SK-N-SH (cell line): ENCODE measurements at regions not wholly inside any gene's neighbourhood (a gene's known extent, or its start where the extent isn't known, plus 50 kb on each side); places are given as distances from the start of the nearest gene placed in this dataset.

ENCODE experiments used
- CTCF ChIA-PET: fragments of 300-600, 350-600 bp; formaldehyde crosslinking; extraction: SDS; loops from one replicate; lab custom pipeline; 2021; lab: Yijun Ruan, JAX
- POLR2A ChIA-PET: fragments of 350-600 bp; sonication (Branson Sonifier 250); formaldehyde crosslinking; extraction: SDS; loops from one replicate; lab custom pipeline; 2020; ENCODE audit warnings: antibody characterized with exemption, inconsistent platforms; lab: Yijun Ruan, JAX
- DNase-seq: peaks from one replicate; pipeline ENCODE4 v3.0.0; 2012
- H2AFZ ChIP-seq: fragments of 200-600 bp; sonication (generic); 2 replicates; pipeline ENCODE4 v1.8.1; 2016; ENCODE audit warnings: antibody characterized with exemption, mild to moderate bottlenecking, low read depth
- H3F3A ChIP-seq: fragments of 200-600 bp; sonication (generic); replicated peaks from 2 replicates; pipeline ENCODE3; 2016; ENCODE audit warnings: antibody characterized with exemption, mild to moderate bottlenecking; ENCODE audit not compliant: insufficient read depth
- H3K27ac ChIP-seq, 2 experiments: fragments of 200-500 bp in 1 of 2; fragments of 200-600 bp in 1 of 2; sonication (Bioruptor generic) in 1 of 2; sonication (generic), shearing (Covaris generic) in 1 of 2; 2 replicates each; pipeline versions ENCODE4 v1.5.1 to v1.6.1; 2014 to 2016; ENCODE audit warnings: low read depth in 2 of 2, inconsistent platforms in 1 of 2, low read length in 1 of 2, mild to moderate bottlenecking in 1 of 2, mixed read lengths in 1 of 2
- H3K27me3 ChIP-seq: fragments of 200-600 bp; sonication (generic), shearing (Covaris generic); 2 replicates; pipeline ENCODE4 v1.6.1; 2016; ENCODE audit warnings: mixed run types; ENCODE audit not compliant: insufficient read depth
- H3K36me3 ChIP-seq, 2 experiments: fragments of 200-500 bp in 1 of 2; fragments of 200-600 bp in 1 of 2; sonication (Bioruptor generic) in 1 of 2; sonication (generic) in 1 of 2; replicated peaks in 1 of 2; 2 replicates each; pipeline versions ENCODE3 to v1.5.1; 2014 to 2016; ENCODE audit warnings: low read length in 1 of 2, mild to moderate bottlenecking in 1 of 2; ENCODE audit not compliant: insufficient read depth in 2 of 2, control insufficient read depth in 1 of 2
- H3K4me1 ChIP-seq, 2 experiments: fragments of 200-500 bp in 1 of 2; fragments of 200-600 bp in 1 of 2; sonication (Bioruptor generic) in 1 of 2; sonication (generic), shearing (Covaris generic) in 1 of 2; 2 replicates each; pipeline versions ENCODE4 v1.5.1 to v1.6.1; 2014 to 2016; ENCODE audit warnings: low read depth in 1 of 2, low read length in 1 of 2, mixed run types in 1 of 2; ENCODE audit not compliant: insufficient read depth in 2 of 2, control insufficient read depth in 1 of 2
- H3K4me2 ChIP-seq: fragments of 200-600 bp; sonication (generic), shearing (Covaris generic); 2 replicates; pipeline ENCODE4 v1.6.1; 2017; ENCODE audit warnings: mixed run types
- H3K4me3 ChIP-seq, 2 experiments: fragments of 200-500 bp in 1 of 2; fragments of 200-600 bp in 1 of 2; sonication (Bioruptor generic) in 1 of 2; sonication (generic), shearing (Covaris generic) in 1 of 2; 2 replicates each; pipeline versions ENCODE4 v1.5.1 to v1.8.1; 2014 to 2016; ENCODE audit warnings: low read depth in 2 of 2, inconsistent platforms in 1 of 2, low read length in 1 of 2, mild to moderate bottlenecking in 1 of 2, mixed read lengths in 1 of 2, moderate library complexity in 1 of 2
- H3K79me2 ChIP-seq: fragments of 200-600 bp; sonication (generic); 2 replicates; pipeline ENCODE4 v1.8.1; 2017; ENCODE audit warnings: mild to moderate bottlenecking; ENCODE audit not compliant: insufficient read depth
- H3K9ac ChIP-seq: fragments of 200-600 bp; sonication (generic); 2 replicates; pipeline ENCODE4 v1.6.1; 2017; ENCODE audit warnings: mixed run types
- H3K9me2 ChIP-seq: fragments of 200-600 bp; sonication (generic); 2 replicates; pipeline ENCODE4 v1.6.1; 2017; ENCODE audit warnings: mixed run types
- H3K9me3 ChIP-seq: fragments of 200-600 bp; sonication (generic); 2 replicates; pipeline ENCODE4 v1.6.1; 2017; ENCODE audit warnings: mixed run types, mild to moderate bottlenecking, moderate library complexity
- H4K20me1 ChIP-seq: fragments of 200-600 bp; sonication (generic); 2 replicates; pipeline ENCODE4 v1.6.1; 2017; ENCODE audit warnings: mild to moderate bottlenecking, mixed run types; ENCODE audit not compliant: insufficient read depth
- EP300 ChIP-seq, 2 experiments: IDR thresholded peaks; 2 replicates each; pipeline versions ENCODE4 v1.4.0 to v1.6.1; 2012; ENCODE audit warnings: borderline replicate concordance in 1 of 2, low read depth in 1 of 2, low read length in 1 of 2
- EZH2phosphoT487 ChIP-seq: fragments of 200-600 bp; sonication (generic); IDR thresholded peaks from 2 replicates; pipeline ENCODE4 v1.6.1; 2017; ENCODE audit warnings: low read depth, mixed run types, mild to moderate bottlenecking, antibody characterized with exemption, moderate library complexity, borderline replicate concordance
- JUND ChIP-seq: IDR thresholded peaks from 2 replicates; pipeline ENCODE4 v1.4.0; 2012
- MXI1 ChIP-seq: IDR thresholded peaks from 2 replicates; pipeline ENCODE4 v1.6.1; 2012; ENCODE audit warnings: mild to moderate bottlenecking, low read depth, low read length, improper control_type of control experiment
- NFIC ChIP-seq: IDR thresholded peaks from 2 replicates; pipeline ENCODE4 v1.4.0; 2012; ENCODE audit warnings: borderline replicate concordance
- NRF1 ChIP-seq: IDR thresholded peaks from 2 replicates; pipeline ENCODE4 v1.6.1; 2012; ENCODE audit warnings: low read depth, mild to moderate bottlenecking, low read length
- POLR2AphosphoS5 ChIP-seq: IDR thresholded peaks from 2 replicates; pipeline ENCODE4 v1.6.1; 2012; ENCODE audit warnings: low read depth, low read length
- RAD21 ChIP-seq: IDR thresholded peaks from 2 replicates; pipeline ENCODE4 v1.6.1; 2012; ENCODE audit warnings: mild to moderate bottlenecking, low read length
- RXRA ChIP-seq: IDR thresholded peaks from 2 replicates; pipeline ENCODE4 v1.4.0; 2012; ENCODE audit warnings: low read depth, mild to moderate bottlenecking, borderline replicate concordance
- SIN3A ChIP-seq: IDR thresholded peaks from 2 replicates; pipeline ENCODE4 v1.6.1; 2012; ENCODE audit warnings: low read depth, mild to moderate bottlenecking, low read length, moderate library complexity, borderline replicate concordance
- SMC3 ChIP-seq: IDR thresholded peaks from 2 replicates; pipeline ENCODE4 v1.6.1; 2012; ENCODE audit warnings: low read depth, low read length, improper control_type of control experiment
- TCF12 ChIP-seq: IDR thresholded peaks from 2 replicates; pipeline ENCODE4 v1.4.0; 2012
- TEAD4 ChIP-seq: IDR thresholded peaks from 2 replicates; pipeline ENCODE4 v1.4.0; 2012; ENCODE audit warnings: mild to moderate bottlenecking, borderline replicate concordance; ENCODE audit not compliant: insufficient read depth
- WGBS: methylation state at CpG from one replicate; pipeline ENCODE4 v1.1.6; 2017; ENCODE audit warnings: low lambda C conversion rate; 5-methylcytosine and 5-hydroxymethylcytosine counted together
- TF ChIP-seq, protein P1 (sequence below): IDR thresholded peaks from 2 replicates; pipeline ENCODE4 v1.6.1; 2012; ENCODE audit warnings: mild to moderate bottlenecking, low read depth, low read length, moderate library complexity

DNA sequence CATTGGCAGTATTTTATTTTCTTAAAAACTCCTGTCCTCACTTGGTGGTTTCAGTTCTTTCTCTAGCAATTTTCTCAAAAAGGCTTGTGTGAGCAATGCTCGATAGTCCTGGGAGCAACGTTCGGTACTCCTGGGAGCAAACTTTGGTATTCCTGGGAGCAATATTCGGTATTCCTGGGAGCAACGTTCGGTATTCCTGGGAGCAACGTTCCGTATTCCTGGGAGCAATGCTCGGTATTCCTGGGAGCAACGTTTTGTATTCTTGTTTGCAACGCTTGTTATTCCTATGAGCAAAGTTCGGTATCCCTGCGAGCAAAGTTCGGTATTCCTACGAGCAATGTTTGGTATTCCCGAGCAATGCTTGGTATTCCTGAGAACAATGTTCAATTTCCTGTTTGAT is 362.0 kb upstream of the ADARB2 start:
- no peak for DNase-seq
- Histone ChIP-seq H3K79me2 (no peaks in the 10 kb centered on the region), H3K4me1 (no peaks in the 10 kb centered on the region), H3K27ac (no peak overlapping the region), H3K9ac (no peak overlapping the region), H3F3A (no peaks in the 10 kb centered on the region), H4K20me1 (no peaks in the 10 kb centered on the region), H3K9me3 (0 out of 2 replicates have a peak, but pooled peaks cover 4% of the 10 kb centered on the region), H3K27me3 (no peaks in the 10 kb centered on the region), H3K4me3 (no peak overlapping the region), H3K36me3 (no peaks in the 10 kb centered on the region), H2AFZ (no peak overlapping the region), H3K4me2 (no peak overlapping the region), H3K9me2 (no peaks in the 10 kb centered on the region)
- WGBS = 51% methylated on average over 16 of the region's 16 CpGs
- CTCF ChIA-PET = interaction anchor here (0.6 to 1.8 kb wide), 2 partner anchors 60 to 135 kb away, joined by 3 read pairs; no protein-coding TSS in a partner anchor
- POLR2A ChIA-PET = no interaction called here
- TF ChIP-seq EZH2phosphoT487 (no peak), SIN3A (no peak)
- TF ChIP-seq, all 33 proteins: peak for 0

GRCh38 chr10:2097937-2098336 is 360.6 kb upstream of the ADARB2 start:
- CTCF ChIA-PET = interaction anchor here (1.1 kb wide), 1 partner anchor 21 kb away, joined by 3 read pairs; no protein-coding TSS in a partner anchor
- 56% methylated on average over 10 of the region's 10 CpGs for WGBS

GRCh38 chr10:2094171-2094570 is 356.8 kb upstream of the ADARB2 start:
- WGBS = 28% methylated on average over 6 of the region's 6 CpGs
- no peak overlapping the region for H3K27ac ChIP-seq
- H3F3A ChIP-seq = no peaks in the 10 kb centered on the region
- TF ChIP-seq TCF12 = no peak
- H3K9me3 ChIP-seq = no peaks in the 10 kb centered on the region; the same call in 1 of the 2 replicates
- H3K79me2 ChIP-seq = no peaks in the 10 kb centered on the region
- no peaks in the 10 kb centered on the region for H3K36me3 ChIP-seq
- H3K4me1 ChIP-seq = no peaks in the 10 kb centered on the region
- H3K9ac ChIP-seq = no peak overlapping the region
- H3K4me3 ChIP-seq = no peak overlapping the region
- H4K20me1 ChIP-seq = no peaks in the 10 kb centered on the region
- H3K4me2 ChIP-seq = no peak overlapping the region
- CTCF ChIA-PET = no interaction called here
- no peaks in the 10 kb centered on the region for H3K9me2 ChIP-seq
- no peaks in the 10 kb centered on the region for H3K27me3 ChIP-seq
- POLR2A ChIA-PET = no interaction called here
- no peak overlapping the region for H2AFZ ChIP-seq
- DNase-seq = no peak

More at GRCh38 chr10:2097937-2098336, 360.6 kb upstream of the ADARB2 start:
- Histone ChIP-seq H3K9ac (no peak overlapping the region), H3K27ac (no peak overlapping the region), H3K36me3 (no peaks in the 10 kb centered on the region), H3K27me3 (no peaks in the 10 kb centered on the region), H3K9me3 (0 out of 2 replicates have a peak, but pooled peaks cover 4% of the 10 kb centered on the region), H4K20me1 (no peaks in the 10 kb centered on the region), H2AFZ (no peak overlapping the region), H3K4me3 (no peak overlapping the region), H3F3A (no peaks in the 10 kb centered on the region), H3K79me2 (no peaks in the 10 kb centered on the region), H3K4me1 (no peaks in the 10 kb centered on the region), H3K4me2 (no peak overlapping the region), H3K9me2 (no peaks in the 10 kb centered on the region)
- POLR2A ChIA-PET = no interaction called here
- no peak for TF ChIP-seq NRF1
- TF ChIP-seq TEAD4 = no peak
- no peak for DNase-seq

DNA sequence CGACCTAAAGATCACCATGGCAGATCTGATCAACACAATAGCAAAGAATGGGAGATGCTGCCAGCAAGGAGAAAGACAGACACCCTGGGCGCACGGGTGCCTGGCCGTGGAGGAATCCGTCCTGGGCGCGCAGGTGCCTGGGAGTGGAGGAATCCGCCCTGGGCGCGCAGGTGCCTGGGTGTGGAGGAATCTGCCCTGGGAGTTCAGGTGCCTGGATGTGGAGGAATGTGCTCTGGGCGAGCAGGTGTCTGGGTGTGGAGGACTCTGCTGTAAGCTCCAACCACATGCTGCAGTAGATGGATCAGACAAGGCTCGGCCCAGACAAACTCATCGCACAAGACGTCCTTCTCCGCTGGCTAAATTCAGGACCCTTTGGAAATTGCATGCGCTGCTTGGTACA is 346.3 kb upstream of the ADARB2 start:
- ChIA-PET CTCF (no interaction called here), POLR2A (no interaction called here)
- 66% methylated on average over 16 of the region's 16 CpGs for whole genome bisulfite sequencing
- no peaks in the 10 kb centered on the region for H3F3A ChIP-seq
- no peak overlapping the region for H3K4me2 ChIP-seq
- no peaks in the 10 kb centered on the region for H3K4me1 ChIP-seq
- no peaks in the 10 kb centered on the region for H3K27me3 ChIP-seq
- H2AFZ ChIP-seq = no peak overlapping the region
- H3K79me2 ChIP-seq = no peaks in the 10 kb centered on the region
- no peak overlapping the region for H3K4me3 ChIP-seq
- no peaks in the 10 kb centered on the region for H3K9me3 ChIP-seq
- H4K20me1 ChIP-seq = no peaks in the 10 kb centered on the region
- H3K9me2 ChIP-seq = no peaks in the 10 kb centered on the region
- no peak overlapping the region for H3K9ac ChIP-seq
- DNase-seq = no peak
- no peak overlapping the region for H3K27ac ChIP-seq
- H3K36me3 ChIP-seq = no peaks in the 10 kb centered on the region
- TF ChIP-seq MXI1 = no peak
- TF ChIP-seq EP300 (IDR thresholded peaks at IDR 0.05; ENCODE audit: borderline replicate concordance in 1 of 2, low read depth in 1 of 2, low read length in 1 of 2) = no peak
- TF ChIP-seq, protein P1, sequence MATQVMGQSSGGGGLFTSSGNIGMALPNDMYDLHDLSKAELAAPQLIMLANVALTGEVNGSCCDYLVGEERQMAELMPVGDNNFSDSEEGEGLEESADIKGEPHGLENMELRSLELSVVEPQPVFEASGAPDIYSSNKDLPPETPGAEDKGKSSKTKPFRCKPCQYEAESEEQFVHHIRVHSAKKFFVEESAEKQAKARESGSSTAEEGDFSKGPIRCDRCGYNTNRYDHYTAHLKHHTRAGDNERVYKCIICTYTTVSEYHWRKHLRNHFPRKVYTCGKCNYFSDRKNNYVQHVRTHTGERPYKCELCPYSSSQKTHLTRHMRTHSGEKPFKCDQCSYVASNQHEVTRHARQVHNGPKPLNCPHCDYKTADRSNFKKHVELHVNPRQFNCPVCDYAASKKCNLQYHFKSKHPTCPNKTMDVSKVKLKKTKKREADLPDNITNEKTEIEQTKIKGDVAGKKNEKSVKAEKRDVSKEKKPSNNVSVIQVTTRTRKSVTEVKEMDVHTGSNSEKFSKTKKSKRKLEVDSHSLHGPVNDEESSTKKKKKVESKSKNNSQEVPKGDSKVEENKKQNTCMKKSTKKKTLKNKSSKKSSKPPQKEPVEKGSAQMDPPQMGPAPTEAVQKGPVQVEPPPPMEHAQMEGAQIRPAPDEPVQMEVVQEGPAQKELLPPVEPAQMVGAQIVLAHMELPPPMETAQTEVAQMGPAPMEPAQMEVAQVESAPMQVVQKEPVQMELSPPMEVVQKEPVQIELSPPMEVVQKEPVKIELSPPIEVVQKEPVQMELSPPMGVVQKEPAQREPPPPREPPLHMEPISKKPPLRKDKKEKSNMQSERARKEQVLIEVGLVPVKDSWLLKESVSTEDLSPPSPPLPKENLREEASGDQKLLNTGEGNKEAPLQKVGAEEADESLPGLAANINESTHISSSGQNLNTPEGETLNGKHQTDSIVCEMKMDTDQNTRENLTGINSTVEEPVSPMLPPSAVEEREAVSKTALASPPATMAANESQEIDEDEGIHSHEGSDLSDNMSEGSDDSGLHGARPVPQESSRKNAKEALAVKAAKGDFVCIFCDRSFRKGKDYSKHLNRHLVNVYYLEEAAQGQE = no peak
- no peak for TF ChIP-seq TEAD4
- no peak for TF ChIP-seq RXRA
- no peak for TF ChIP-seq SIN3A
- TF ChIP-seq SMC3 = no peak
- TF ChIP-seq JUND = no peak
- no peak for TF ChIP-seq NFIC
- TF ChIP-seq RAD21 = no peak
- no peak for TF ChIP-seq TCF12
- no peak for TF ChIP-seq NRF1
- TF ChIP-seq POLR2AphosphoS5 = no peak
